Spleen (tissue), 7 donors: ENCODE measurements at regions not wholly inside any gene's neighbourhood (a gene's known extent, or its start where the extent isn't known, plus 50 kb on each side); places are given as distances from the start of the nearest gene placed in this dataset.

Experiments
- CTCF ChIP-seq, 11 experiments: fragments of 200-600 bp in 7 of 11; fragments of 450-650 bp in 4 of 11; sonication (generic) in 4 of 11; IDR thresholded peaks in 8 of 11; conservative IDR thresholded peaks in 3 of 11; 1 replicate in 7 of 11; 2 replicates in 4 of 11; pipeline versions ENCODE4 v1.4.0 to v1.8.0; 2016 to 2021; ENCODE audit warnings: antibody characterized with exemption in 11 of 11, inconsistent platforms in 4 of 11, mild to moderate bottlenecking in 1 of 11
- POLR2A ChIP-seq, 3 donors: fragments of 450-650 bp; IDR thresholded peaks; one replicate each; pipeline ENCODE4 v1.5.1; 2017; ENCODE audit warnings: antibody characterized with exemption in 3 of 3, mild to moderate bottlenecking in 1 of 3
- POLR2AphosphoS5 ChIP-seq, 3 donors: sonication (generic); formaldehyde crosslinking; IDR thresholded peaks; one replicate each; pipeline ENCODE4 v1.5.1; 2017; ENCODE audit warnings: antibody characterized with exemption in 3 of 3
- donor health status: DM: no; HTN: no; CAD: no; lungs with moderate emphysema.
- donor health status: DM: no; HTN: no; CAD: no.
- donor health status: DM: no; HTN: no; CAD: no.

- TF ChIP-seq CTCF (IDR thresholded peaks at IDR 0.05 in 8 of 11, conservative IDR thresholded peaks at IDR 0.05 in 3 of 11), result no peak
- TF ChIP-seq POLR2AphosphoS5 (IDR thresholded peaks at IDR 0.05), result no peak
- TF ChIP-seq POLR2A (IDR thresholded peaks at IDR 0.05), result no peak
These were observed 125.3 kb upstream of the NANOGP8 start for GRCh38 chr15:35210370-35210769.
